H54 (cell line): ENCODE measurements at regions not wholly inside any gene's neighbourhood (a gene's known extent, or its start where the extent isn't known, plus 50 kb on each side); places are given as distances from the start of the nearest gene placed in this dataset.

ENCODE experiments used
- DNase-seq: peaks from one replicate; pipeline ENCODE4 v3.0.0; 2011; ENCODE audit warnings: low spot score, mixed read lengths; ENCODE audit not compliant: insufficient read length
- FAIRE-seq: peaks from 3 replicates; lab custom pipeline; 2011; peaks lifted over from hg19 to GRCh38; lab: Jason Lieb, UNC
- POLR2A ChIP-seq: IDR thresholded peaks from 2 replicates; pipeline ENCODE4 v1.6.1; 2011; ENCODE audit warnings: low read depth, mild to moderate bottlenecking, low read length

DNA sequence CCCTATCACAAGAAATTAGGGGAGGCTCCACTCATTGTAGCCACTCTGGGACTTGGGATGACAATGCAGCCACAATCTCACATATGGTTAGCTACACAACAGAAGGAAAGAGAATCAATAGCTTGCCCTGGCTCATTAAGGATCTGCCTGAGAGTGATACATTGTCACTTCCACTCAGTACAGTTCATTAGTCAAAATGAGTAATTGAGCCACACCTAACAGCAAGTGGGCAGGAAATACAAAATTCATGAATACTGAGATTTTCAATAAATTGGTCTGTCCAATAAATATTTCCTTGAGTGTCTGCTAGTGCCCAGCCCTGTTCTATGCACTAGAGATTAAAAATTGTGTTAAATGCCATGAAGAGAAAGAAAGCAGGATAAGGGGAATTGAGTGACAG is 231.3 kb upstream of the NR4A3 start:
- TF ChIP-seq POLR2A: no peak
- no peak for FAIRE-seq

DNA sequence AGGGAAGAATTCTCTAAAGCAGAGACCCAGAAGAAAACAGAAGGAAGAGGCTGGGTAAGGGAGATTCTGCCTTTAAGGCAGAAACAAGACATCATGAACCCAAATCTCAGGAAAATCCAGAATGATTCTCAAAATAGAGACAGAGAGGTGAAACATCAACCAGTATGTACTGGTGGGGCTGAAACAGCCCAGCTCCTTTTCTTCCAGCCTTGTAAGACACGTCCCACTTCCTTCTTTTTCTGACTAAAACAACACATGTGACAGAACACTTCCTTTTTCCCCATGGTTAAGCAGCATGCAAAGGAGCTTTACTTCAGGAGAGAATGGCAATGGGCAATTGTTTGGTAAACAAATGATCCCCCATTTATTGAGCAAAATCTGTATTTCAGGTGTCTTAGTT is 230.8 kb upstream of the NR4A3 start:
- DNase-seq: no peak
- no peak for FAIRE-seq
- no peak for TF ChIP-seq POLR2A

More for the DNA sequence above, 231.3 kb upstream of the NR4A3 start:
- DNase-seq: no peak

DNA sequence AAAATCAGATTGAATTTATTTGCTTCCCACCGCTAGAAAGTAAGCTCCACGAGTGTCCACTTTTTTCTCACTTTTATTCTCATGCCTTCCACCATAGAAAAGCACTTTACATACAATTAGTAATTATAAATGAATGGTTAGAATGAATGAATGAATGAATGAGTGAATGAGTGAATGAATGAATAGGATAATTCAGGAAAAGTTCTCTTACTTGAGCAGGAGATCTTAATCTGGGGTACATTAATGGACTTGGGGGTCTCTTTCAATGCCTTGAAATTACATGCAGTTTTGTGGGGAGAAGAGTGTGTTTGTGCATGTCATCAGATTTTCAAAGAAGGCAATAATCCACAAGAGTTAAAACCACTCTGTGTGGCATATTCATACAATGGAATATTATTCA is 229.9 kb upstream of the NR4A3 start:
- DNase-seq: no peak
- no peak for FAIRE-seq
- TF ChIP-seq POLR2A: no peak

DNA sequence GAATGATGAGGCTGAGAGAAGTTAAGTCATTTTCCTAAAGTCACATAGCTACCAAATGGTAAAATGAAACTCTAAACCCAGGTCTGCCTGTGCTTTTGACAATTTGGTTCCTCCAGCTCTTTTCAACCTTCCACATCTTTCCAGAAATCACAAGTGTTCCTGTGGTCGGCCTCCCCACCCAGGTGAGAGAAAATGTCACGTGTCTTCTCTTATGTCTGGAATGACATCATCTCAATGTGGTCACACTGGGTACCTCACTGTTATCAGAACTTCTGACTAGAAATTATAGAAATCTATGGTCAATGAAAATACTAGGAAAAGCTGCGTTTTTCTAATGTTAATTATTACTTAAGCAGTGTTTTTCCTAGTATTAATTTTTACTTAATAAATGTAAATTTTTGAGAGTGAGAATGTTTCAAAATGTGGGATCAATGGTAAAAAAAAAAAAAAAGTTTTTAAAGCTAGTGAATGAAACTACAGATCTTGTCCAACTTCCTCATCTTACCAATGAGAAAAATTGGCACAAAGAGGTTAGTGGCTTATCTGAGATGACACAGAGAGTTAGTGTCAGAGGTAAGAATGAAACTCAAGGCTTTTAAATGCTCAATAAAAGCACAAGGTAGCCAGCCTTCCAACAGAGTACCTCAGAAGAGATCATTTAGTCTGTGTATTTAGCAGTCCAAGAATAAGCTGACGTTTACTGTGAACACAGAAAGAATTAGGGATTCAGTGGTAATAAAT is 228.7 kb upstream of the NR4A3 start:
- no peak for DNase-seq
- TF ChIP-seq POLR2A: no peak
- FAIRE-seq: no peak

DNA sequence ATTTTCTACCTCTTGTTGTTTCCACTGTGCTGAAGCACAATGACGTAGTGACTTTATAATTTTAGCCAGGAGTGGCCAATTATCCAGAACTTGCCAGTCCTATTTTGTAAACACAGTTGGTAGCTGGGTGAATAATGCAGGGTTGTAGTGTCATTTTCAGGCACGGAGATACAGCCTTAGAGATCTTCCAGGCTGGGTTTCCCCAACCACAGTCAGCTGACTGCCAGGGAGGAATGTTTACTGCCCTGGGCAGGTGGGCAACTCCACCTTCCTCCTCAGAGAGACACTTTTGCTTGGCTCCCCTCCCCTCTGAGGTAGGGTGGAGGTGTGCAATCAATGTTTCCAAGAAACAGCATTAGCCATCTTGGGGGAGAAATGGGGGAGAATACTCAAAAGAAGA is 228.1 kb upstream of the NR4A3 start:
- FAIRE-seq (no peak), DNase-seq (no peak)
- TF ChIP-seq POLR2A: no peak

DNA sequence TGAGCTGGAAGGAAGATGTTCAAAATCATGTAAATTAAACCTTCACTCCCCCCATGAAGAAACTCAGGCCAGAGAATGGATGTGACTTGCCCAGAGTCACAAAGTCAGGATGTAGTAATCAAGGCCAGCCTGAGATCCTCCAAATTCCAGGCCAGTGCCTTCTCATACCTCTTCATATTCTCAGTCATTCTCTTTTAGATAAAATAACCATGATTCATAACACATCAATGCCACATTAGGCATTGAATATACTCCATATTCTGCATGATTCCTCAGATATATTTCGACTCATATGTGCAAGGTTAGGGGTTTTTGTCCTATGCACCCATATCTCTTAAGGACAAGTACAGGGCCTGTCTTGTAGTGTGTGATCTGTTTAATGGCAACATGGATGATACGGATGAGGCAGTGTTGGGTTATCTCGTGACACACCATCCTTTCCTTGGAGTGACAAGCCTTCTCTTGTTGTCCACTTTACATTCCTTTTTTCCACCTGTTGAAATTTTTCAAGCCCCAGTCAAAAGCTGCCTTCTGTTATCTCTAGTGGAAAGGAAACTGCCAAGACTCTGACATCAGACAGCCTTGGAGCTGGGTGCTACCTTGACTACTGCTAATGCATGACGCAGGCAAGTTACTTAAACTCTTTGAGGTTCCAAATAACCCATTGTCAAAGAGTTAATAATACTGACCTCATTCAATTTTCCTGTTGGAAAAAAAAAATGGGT is 227.5 kb upstream of the NR4A3 start:
- DNase-seq (no peak), FAIRE-seq (no peak)
- TF ChIP-seq POLR2A: no peak

DNA sequence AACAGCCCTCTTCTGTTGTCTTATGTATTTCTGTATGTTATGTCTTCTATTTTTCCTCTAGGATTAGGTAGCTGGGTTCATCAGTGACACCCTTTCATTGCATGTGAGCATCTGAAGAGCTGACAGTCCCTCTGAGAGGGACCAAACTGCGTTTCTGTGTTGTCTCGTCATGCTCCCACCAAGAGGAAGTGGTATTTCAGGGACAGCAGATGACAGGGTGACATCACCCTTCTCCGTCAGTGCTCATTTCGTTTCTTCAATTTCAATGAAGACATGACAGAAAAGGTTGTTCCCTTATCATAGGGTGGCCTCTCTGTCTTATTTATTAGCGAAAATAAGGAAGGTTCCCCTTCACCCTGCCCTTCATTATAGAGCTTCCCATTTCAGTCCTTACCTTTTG is 225.9 kb upstream of the NR4A3 start:
- no peak for FAIRE-seq
- DNase-seq: no peak
- TF ChIP-seq POLR2A: no peak

DNA sequence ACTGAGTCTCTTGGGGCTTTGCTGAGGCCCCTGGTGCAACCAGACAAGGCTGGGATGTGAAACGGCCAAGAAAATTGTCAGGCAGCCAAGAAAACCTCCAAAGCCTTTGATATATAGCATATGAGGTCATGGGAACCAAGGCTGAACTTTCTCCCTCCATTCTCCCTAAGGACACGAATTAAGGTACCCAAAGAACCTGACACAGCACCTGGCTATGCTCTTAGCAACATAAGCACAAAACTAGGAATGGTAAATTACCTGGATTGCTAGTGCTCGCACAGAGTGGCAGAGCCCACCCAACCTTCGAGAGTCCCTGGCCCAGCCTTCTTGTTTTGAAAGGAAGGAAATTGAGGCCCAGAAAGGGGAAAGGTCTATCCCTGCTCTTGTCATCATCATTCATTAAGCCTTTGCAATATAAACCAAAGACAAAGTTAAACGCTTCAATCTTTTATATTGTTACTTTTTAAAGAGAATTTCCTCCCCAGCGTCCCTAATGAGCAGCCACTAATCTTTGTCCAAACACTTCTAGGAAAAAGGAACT is 220.0 kb upstream of the NR4A3 start:
- FAIRE-seq (no peak), DNase-seq (no peak)
- TF ChIP-seq POLR2A: no peak

DNA sequence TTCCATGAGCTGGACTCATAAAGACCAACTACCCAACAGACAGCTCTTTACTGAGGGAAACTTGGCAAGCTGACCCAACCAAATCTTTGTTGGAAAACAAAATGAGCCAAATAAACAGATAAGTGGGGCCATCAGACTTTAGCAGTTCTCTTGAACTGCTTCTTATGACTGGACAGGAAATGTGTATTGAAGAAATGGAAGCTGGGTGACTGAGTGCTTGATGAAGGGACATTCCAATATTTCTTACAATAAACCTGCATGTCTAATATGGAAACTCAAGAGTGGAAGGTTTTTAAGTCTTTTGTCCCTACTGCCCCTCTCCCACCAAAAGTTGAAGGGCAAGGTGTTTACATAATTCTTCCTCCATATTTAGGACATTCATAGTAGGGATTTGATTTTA is 218.8 kb upstream of the NR4A3 start:
- no peak for TF ChIP-seq POLR2A
- DNase-seq (no peak), FAIRE-seq (no peak)

DNA sequence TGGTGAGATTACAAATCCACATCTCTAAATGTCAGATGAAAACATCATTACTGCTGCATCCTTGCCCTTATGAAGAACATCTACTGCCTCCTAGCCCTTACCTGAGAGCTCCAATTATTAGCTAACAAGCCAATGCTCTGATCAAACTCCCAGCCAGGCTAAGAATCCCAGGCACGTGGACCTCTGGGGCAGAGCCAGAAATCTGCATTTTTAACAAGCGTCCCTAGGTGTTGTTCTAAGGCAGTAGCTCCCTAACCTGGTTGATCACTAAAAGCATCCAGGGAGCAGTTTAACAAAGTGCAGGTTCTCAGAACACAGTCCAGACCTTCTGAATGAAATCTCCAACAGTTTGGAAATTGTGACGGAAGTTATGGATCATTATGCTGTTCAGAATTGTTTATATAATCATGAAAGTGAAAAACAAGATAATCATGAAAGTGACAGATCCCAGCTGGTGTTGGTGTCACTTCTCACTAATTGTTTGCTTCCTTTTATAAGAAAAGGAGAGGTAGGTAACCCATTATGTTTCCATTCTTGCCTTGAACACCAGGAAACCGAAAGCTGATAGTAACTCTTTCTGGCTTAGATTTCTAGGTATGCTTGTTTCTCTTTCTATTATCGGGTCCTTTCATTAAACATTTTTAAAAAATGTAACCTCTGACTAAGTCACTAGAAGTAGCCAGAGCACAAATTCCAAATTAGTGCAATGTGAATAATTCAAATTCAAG is 216.5 kb upstream of the NR4A3 start:
- no peak for FAIRE-seq

DNA sequence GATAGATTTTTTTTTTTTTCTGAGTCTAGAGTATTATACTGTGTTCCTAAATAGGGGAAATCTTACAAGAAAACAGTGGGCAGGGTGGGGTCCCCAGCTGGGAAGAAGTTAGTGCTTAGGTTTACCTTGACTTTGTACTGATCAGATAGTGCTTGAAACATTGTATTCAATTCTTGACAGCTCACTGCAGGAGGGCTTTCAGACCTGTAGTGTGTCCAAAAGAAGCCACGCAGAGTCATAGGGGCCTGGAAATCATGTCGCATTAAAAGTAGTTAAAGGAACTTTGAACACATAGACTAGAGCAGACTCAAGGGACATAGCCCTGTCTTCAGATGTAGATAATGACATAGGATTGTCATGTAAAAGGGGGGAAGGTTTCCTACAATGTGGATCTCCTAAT is 215.4 kb upstream of the NR4A3 start:
- FAIRE-seq (no peak), DNase-seq (no peak)
- TF ChIP-seq POLR2A: no peak

More for the DNA sequence above, 216.5 kb upstream of the NR4A3 start:
- no peak for TF ChIP-seq POLR2A
- no peak for DNase-seq

DNA sequence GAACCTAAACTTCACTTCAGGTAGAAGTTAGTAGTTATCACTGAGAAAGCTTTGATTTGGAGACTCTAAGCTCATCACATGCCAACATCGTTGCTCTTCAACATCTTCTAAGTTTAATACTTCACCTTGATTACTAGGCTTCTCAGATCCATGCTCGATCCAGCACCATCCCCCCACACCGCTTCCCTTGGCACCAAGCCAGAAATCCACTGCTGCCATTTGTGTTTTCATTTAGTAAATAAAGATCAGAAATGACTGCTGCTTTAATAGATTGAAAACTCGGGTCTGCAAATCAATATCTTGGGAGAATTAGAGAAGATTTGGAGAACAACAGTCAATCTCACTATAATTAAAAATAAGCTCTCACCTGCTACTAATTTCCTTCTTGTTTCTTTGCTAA is 214.7 kb upstream of the NR4A3 start:
- DNase-seq (no peak), FAIRE-seq (no peak)
- TF ChIP-seq POLR2A: no peak

DNA sequence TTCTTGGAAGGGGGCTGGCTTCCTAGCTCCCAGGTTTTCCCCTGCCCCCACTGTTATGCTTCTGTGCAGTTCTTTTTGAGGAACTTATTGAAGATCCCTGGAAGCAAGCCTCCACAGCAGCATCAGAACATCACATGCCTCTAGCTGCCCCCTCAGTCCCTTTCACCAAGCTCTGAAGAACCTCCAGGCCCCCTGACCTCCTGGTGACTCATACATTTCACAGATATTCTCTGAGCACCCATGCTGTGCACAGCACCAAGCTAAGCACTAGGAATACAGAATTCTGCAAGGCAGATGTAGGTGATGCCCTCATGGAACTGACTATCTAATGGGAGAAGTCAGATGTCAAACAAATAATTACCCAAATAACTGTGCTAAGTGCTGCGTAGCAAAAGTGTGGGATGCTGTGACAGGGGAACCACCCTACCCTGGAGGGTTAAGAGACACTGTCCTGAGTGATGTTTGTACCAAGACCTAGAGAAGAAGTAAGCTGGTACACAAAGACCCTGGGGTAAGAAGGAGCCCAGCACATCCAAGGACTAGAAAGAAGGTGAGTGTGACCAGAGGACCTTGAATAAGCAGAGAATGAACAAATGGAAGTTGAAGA is 213.7 kb upstream of the NR4A3 start:
- FAIRE-seq: no peak
- no peak for DNase-seq
- no peak for TF ChIP-seq POLR2A

DNA sequence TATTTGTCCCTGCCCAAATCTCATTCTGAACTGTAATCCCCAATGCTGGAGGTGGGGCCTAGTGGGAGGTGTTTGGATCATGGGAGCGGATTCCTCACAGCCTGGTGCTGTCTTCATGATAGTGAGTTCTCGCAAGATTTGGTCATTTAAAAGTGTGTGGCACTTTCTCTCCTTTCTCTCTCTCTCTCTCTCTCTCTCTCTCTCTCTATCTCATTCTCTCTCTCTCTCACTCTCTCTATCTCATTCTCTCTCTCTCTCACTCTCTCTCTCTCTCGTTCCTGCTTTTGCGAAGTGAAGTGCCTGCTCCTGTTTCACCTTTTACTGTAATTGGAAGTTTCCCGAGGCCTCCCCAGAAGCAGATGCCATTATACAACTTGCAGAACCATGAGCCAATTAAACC is 207.3 kb upstream of the NR4A3 start:
- DNase-seq (no peak), FAIRE-seq (no peak)
- TF ChIP-seq POLR2A: no peak

DNA sequence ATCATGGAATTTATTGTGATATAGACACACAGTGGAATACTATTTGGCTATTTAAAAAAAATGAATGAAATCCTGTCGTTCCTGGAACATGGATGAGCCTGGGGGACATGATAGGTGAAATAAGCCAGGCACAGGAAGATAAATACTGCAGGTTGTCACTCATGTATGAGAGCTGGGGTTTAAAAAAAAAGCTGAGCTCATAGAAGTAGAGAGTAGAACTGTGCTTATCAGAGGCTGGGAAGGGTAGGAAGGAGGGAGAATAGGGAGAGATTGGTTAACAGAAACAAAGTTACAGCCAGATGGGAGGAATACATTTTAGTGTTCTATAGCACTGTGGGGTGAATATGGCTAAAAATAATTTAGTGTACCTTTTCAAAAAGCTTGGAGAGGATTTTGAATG is 200.6 kb upstream of the NR4A3 start:
- no peak for DNase-seq
- FAIRE-seq: no peak
- no peak for TF ChIP-seq POLR2A
